ENCODE measurements at regions not wholly inside any gene's neighbourhood (a gene's known extent, or its start where the extent isn't known, plus 50 kb on each side); places are given as distances from the start of the nearest gene placed in this dataset.

GRCh38 chr17:70901870-70902269 is 732.5 kb downstream of the KCNJ2 start:
- CTCF ChIA-PET, result no interaction called here
- DNase-seq (ENCODE audit: low read depth, low spot score), result no peak
- TF ChIP-seq CTCF (IDR thresholded peaks at IDR 0.05; ENCODE audit: low read depth, low read length), result no peak
- Histone ChIP-seq H3K27me3 (ENCODE audit: control insufficient read depth, insufficient read depth, low read length) (no peaks in the 10 kb centered on the region), H3K27ac (ENCODE audit: low read depth, low read length) (no peak overlapping the region), H3K9me3 (ENCODE audit: control insufficient read depth, insufficient read depth, low read length) (no peaks in the 10 kb centered on the region), H3K4me3 (ENCODE audit: low read depth, low read length) (no peak overlapping the region)
- POLR2A ChIA-PET, result no interaction called here

- ChIA-PET POLR2A (no interaction called here), CTCF (no interaction called here)
- DNase-seq (ENCODE audit: low read depth, low spot score), result peak; percentile 95
- H3K27me3 ChIP-seq (ENCODE audit: control insufficient read depth, insufficient read depth, low read length), result no peaks in the 10 kb centered on the region
- H3K27ac ChIP-seq (ENCODE audit: low read depth, low read length), result peak overlapping the region; percentile 65
- H3K9me3 ChIP-seq (ENCODE audit: control insufficient read depth, insufficient read depth, low read length), result no peaks in the 10 kb centered on the region
- H3K4me3 ChIP-seq (ENCODE audit: low read depth, low read length), result no peak overlapping the region
- no peak for TF ChIP-seq CTCF (IDR thresholded peaks at IDR 0.05; ENCODE audit: low read depth, low read length)
These were observed 736.5 kb downstream of the KCNJ2 start for GRCh38 chr17:70905796-70906195.

- CTCF ChIA-PET, result interaction anchor here (0.7 kb wide), 1 partner anchor 120 kb away, joined by 6 read pairs; no protein-coding TSS in a partner anchor
- DNase-seq (ENCODE audit: low read depth, low spot score), result no peak
- Histone ChIP-seq H3K9me3 (ENCODE audit: control insufficient read depth, insufficient read depth, low read length) (no peaks in the 10 kb centered on the region), H3K27me3 (ENCODE audit: control insufficient read depth, insufficient read depth, low read length) (no peaks in the 10 kb centered on the region), H3K4me3 (ENCODE audit: low read depth, low read length) (no peak overlapping the region), H3K27ac (ENCODE audit: low read depth, low read length) (no peak overlapping the region)
- no peak for TF ChIP-seq CTCF (IDR thresholded peaks at IDR 0.05; ENCODE audit: low read depth, low read length)
- POLR2A ChIA-PET, result interaction anchor here (0.7 kb wide), 1 partner anchor 11 kb away, joined by 8 read pairs; no protein-coding TSS in a partner anchor
These were observed 737.5 kb downstream of the KCNJ2 start for GRCh38 chr17:70906808-70907207.

- H3K27me3 ChIP-seq (ENCODE audit: control insufficient read depth, insufficient read depth, low read length), result no peaks in the 10 kb centered on the region
- H3K4me3 ChIP-seq (ENCODE audit: low read depth, low read length), result no peak overlapping the region
- H3K9me3 ChIP-seq (ENCODE audit: control insufficient read depth, insufficient read depth, low read length), result peaks cover 5% of the 10 kb centered on the region; the same call in 1 of the 2 replicates
- no peak overlapping the region for H3K27ac ChIP-seq (ENCODE audit: low read depth, low read length)
- TF ChIP-seq CTCF (IDR thresholded peaks at IDR 0.05; ENCODE audit: low read depth, low read length), result no peak
- DNase-seq (ENCODE audit: low read depth, low spot score), result no peak
- ChIA-PET POLR2A (no interaction called here), CTCF (no interaction called here)
These were observed 743.6 kb downstream of the KCNJ2 start for GRCh38 chr17:70912716-70913485.

GRCh38 chr17:70916469-70916868 is 747.1 kb downstream of the KCNJ2 start:
- ChIA-PET CTCF (no interaction called here), POLR2A (no interaction called here)
- TF ChIP-seq CTCF (IDR thresholded peaks at IDR 0.05; ENCODE audit: low read depth, low read length), result no peak
- Histone ChIP-seq H3K27me3 (ENCODE audit: control insufficient read depth, insufficient read depth, low read length) (no peaks in the 10 kb centered on the region), H3K4me3 (ENCODE audit: low read depth, low read length) (no peak overlapping the region), H3K27ac (ENCODE audit: low read depth, low read length) (no peak overlapping the region), H3K9me3 (ENCODE audit: control insufficient read depth, insufficient read depth, low read length) (peaks cover 11% of the 10 kb centered on the region)
- DNase-seq (ENCODE audit: low read depth, low spot score), result no peak

Measured in AG04450 (cell line).